Stimulated activated naive B cell treated with anti-CD40 and anti-IgM and Interleukin-4, amounts not matched to agents 10 μg/mL and 1 μg/mL and 100 μg/mL, for 72 hours (primary cell): ENCODE measurements at regions not wholly inside any gene's neighbourhood (a gene's known extent, or its start where the extent isn't known, plus 50 kb on each side); places are given as distances from the start of the nearest gene placed in this dataset.
"Not testable (repeated sequence)": the region's sequence is repeated elsewhere in the genome, so short reads cannot be mapped to it uniquely, and the experiment has no call there.

Source experiments
- ATAC-seq, 2 donors: fragments of 150-1000 bp; cut with Tn5 transposase; replicated peaks; 2 replicates each; pipeline ENCODE4 v1.10.0; 2021; ENCODE audit warnings: moderate library complexity in 1 of 2
- DNase-seq: peaks from one replicate; pipeline ENCODE4 v3.0.0; 2021
- H3K27ac Mint-ChIP-seq: one replicate; pipeline ENCODE4 v1.8.0; 2022; ENCODE audit warnings: mild to moderate bottlenecking, mixed read lengths
- H3K27me3 Mint-ChIP-seq, 2 donors: one replicate each; pipeline ENCODE4 v1.8.0; 2022; ENCODE audit warnings: mixed read lengths in 2 of 2
- H3K36me3 Mint-ChIP-seq, 2 donors: one replicate each; pipeline ENCODE4 v1.8.0; 2022; ENCODE audit warnings: mixed read lengths in 2 of 2, mild to moderate bottlenecking in 1 of 2
- H3K4me1 Mint-ChIP-seq, 2 donors: one replicate each; pipeline ENCODE4 v1.8.0; 2022; ENCODE audit warnings: mixed read lengths in 2 of 2, mild to moderate bottlenecking in 1 of 2
- H3K4me3 Mint-ChIP-seq, 2 donors: one replicate each; pipeline ENCODE4 v1.8.0; 2022; ENCODE audit warnings: mild to moderate bottlenecking in 2 of 2, mixed read lengths in 2 of 2, moderate library complexity in 1 of 2
- H3K9me3 Mint-ChIP-seq, 2 donors: one replicate each; pipeline ENCODE4 v1.8.0; 2022; ENCODE audit warnings: mixed read lengths in 2 of 2, mild to moderate bottlenecking in 1 of 2

- Mint-ChIP-seq H3K27ac (no peak overlapping the region), H3K4me3 (no peak overlapping the region), H3K36me3 (no peaks in the 10 kb centered on the region), H3K27me3 (no peaks in the 10 kb centered on the region), H3K4me1 (no peaks in the 10 kb centered on the region), H3K9me3 (peaks cover 0 to 1% of the 10 kb centered on the region in 2 donors)
- no peak for ATAC-seq
- no peak for DNase-seq
Measured at GRCh38 chr13:69649063-69649392, 458.6 kb upstream of the ATXN8OS start.

DNA sequence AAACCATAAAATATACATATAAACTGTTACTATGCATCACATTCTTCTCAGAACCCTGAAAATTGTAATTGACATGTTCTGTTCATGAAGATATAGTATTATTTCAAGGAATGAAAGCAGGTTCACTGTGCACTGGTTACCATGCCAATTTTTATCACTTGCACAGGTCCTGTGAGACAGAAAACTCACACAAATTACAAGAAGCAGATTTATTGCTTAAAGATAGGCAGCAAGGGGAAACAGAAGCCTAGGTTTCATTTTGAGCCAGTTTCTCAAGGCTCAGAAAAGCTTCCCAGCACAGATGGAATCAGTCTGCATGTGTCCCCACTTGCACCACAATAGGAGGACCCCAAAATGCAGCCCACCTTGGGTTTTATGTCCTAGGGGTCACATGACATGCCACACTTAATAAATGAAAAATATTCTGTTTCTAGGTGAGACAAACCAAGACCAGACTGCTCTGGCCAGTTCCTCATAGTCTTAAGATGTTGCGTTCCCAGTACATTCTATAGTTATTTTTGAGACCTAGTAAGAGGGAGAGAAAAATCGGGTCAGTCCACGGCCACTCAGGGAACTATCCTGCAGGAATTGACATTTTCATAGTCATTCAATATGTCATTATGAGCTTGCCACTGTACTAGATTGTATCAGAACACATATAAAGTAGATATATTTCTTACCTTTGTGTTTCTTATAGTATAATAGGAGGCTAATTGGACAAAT, 459.1 kb upstream of the ATXN8OS start:
- H3K4me1 Mint-ChIP-seq: no peaks in the 10 kb centered on the region
- no peak for DNase-seq
- no peaks in the 10 kb centered on the region for H3K36me3 Mint-ChIP-seq
- H3K27me3 Mint-ChIP-seq: no peaks in the 10 kb centered on the region
- H3K9me3 Mint-ChIP-seq: peaks cover 1 to 2% of the 10 kb centered on the region in 2 donors
- no peak overlapping the region for H3K27ac Mint-ChIP-seq
- ATAC-seq: no peak
- H3K4me3 Mint-ChIP-seq: no peak overlapping the region

DNA sequence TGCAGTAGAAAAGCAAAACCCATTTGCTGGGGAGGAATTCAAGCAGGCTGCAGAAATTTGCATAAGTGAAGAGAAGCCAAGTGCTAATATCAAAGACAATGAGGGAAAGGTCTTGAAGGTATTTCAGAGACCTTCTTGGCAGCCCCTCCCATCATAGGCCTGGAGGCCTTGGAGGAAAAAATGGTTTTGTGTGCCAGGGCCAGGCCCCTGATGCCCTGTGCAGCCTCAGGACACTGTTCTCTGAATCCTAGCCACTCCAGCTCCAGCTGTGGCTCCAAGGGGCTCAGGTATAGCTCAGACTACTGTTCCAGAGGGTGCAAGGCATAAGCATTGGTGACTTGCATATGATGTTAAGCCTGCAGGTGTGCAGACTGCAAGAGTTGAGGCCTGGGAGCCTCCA, 463.2 kb upstream of the ATXN8OS start:
- no peak for ATAC-seq
- Mint-ChIP-seq H3K27ac (no peak overlapping the region), H3K4me1 (no peaks in the 10 kb centered on the region), H3K36me3 (no peaks in the 10 kb centered on the region), H3K27me3 (no peaks in the 10 kb centered on the region), H3K9me3 (peaks cover 4 to 6% of the 10 kb centered on the region in 2 donors), H3K4me3 (no peak overlapping the region)
- no peak for DNase-seq

DNA sequence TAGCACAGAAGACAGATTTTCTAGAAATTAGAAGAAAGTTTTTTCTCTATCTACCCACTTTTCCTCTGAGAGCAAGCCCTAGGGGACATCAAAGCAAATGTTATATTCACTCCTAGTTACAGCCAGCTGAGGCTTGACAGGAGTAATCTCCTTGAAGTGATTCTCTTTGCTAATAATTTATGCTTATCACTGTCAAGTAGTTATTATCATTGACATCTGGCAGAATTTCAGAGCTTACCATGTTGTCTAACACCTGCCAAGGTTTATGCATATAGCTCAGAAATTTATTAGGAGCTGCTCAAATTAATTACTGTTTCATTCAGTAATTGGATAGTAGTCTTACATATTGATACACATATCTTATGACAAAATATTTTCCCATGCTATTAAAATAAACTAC, 465.9 kb upstream of the ATXN8OS start:
- DNase-seq: no peak
- Mint-ChIP-seq H3K9me3 (peaks cover 6 to 11% of the 10 kb centered on the region in 2 donors), H3K36me3 (no peaks in the 10 kb centered on the region), H3K4me3 (no peak overlapping the region), H3K4me1 (no peaks in the 10 kb centered on the region), H3K27me3 (no peaks in the 10 kb centered on the region), H3K27ac (no peak overlapping the region)
- ATAC-seq: no peak

DNA sequence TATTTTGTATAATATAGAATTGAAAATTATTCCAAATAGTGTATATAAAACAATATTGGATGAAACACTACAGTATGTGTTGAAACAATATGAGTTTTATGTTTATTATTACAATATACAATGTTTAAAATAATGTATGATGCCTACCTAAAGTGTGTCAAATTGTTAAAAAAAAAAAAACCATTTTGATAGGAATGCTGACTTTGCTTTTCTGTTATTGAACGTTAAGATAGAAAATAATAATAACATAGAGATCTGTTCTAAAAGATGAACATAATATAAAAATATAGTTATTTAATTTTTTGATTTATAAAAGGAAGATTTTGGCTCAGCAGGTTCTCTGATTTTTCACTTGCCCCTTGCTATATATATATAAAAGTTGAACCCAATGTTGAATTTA, 474.6 kb upstream of the ATXN8OS start:
- H3K36me3 Mint-ChIP-seq: no peaks in the 10 kb centered on the region
- H3K4me3 Mint-ChIP-seq: no peak overlapping the region
- no peaks in the 10 kb centered on the region for H3K4me1 Mint-ChIP-seq
- DNase-seq (no peak), ATAC-seq (no peak)
- no peaks in the 10 kb centered on the region for H3K27me3 Mint-ChIP-seq
- H3K27ac Mint-ChIP-seq: no peak overlapping the region
- peaks cover 0 to 10% of the 10 kb centered on the region in 2 donors for H3K9me3 Mint-ChIP-seq

GRCh38 chr13:69623973-69624372, 483.7 kb upstream of the ATXN8OS start:
- H3K4me1 Mint-ChIP-seq: no peaks in the 10 kb centered on the region
- DNase-seq: no peak
- no peak for ATAC-seq
- no peaks in the 10 kb centered on the region for H3K36me3 Mint-ChIP-seq
- H3K4me3 Mint-ChIP-seq: no peak overlapping the region
- peaks cover 4% of the 10 kb centered on the region in 2 donors for H3K9me3 Mint-ChIP-seq
- H3K27ac Mint-ChIP-seq: no peak overlapping the region
- no peaks in the 10 kb centered on the region for H3K27me3 Mint-ChIP-seq

DNA sequence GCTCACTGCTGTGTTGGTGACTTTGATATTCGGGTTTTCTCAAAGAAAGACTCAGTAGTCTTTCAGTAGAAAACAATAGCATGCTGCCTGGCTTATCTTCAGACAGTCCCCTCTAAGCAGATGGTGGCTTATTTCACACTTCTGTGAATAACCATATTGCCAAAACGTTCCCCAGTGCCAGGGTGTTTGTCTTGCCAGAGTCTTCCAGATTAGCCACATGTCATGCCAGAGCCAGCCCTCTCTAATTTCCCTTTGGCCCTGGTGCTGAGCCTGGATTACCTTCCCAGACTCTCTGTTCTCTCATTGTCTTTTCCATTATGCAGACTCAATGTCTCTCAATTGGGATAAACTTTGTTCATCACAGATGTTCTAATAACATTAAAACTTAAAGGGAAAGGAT, 488.0 kb upstream of the ATXN8OS start:
- no peak overlapping the region for H3K4me3 Mint-ChIP-seq
- H3K9me3 Mint-ChIP-seq: peaks cover 0 to 3% of the 10 kb centered on the region in 2 donors
- no peak overlapping the region for H3K27ac Mint-ChIP-seq
- no peaks in the 10 kb centered on the region for H3K27me3 Mint-ChIP-seq
- DNase-seq (no peak), ATAC-seq (no peak)
- H3K4me1 Mint-ChIP-seq: no peaks in the 10 kb centered on the region
- no peaks in the 10 kb centered on the region for H3K36me3 Mint-ChIP-seq

DNA sequence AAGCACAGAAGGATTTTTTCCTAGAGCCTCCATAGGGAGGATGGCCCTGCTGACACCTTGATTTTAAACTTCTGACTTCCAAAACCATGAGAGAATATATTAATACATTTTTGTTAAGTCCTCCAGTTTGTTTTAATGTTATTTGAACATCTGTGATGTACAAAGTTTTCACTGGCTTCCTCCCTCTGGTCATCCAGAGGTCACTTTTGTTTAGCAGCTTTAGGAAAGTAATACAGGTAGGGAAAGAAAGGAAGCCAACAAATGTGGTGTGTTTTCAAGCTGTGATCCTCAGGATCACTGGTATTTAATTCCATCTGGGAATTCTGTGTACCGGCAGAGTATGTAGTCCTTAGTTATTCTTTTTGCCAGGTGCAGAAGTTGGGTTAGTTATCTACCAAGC, 488.8 kb upstream of the ATXN8OS start:
- no peak overlapping the region for H3K27ac Mint-ChIP-seq
- DNase-seq (no peak), ATAC-seq (no peak)
- H3K36me3 Mint-ChIP-seq: no peaks in the 10 kb centered on the region
- H3K4me3 Mint-ChIP-seq: no peak overlapping the region
- no peaks in the 10 kb centered on the region for H3K27me3 Mint-ChIP-seq
- H3K9me3 Mint-ChIP-seq: peaks cover 0 to 3% of the 10 kb centered on the region in 2 donors
- no peaks in the 10 kb centered on the region for H3K4me1 Mint-ChIP-seq

- Mint-ChIP-seq H3K4me3 (no peak overlapping the region), H3K4me1 (no peaks in the 10 kb centered on the region), H3K27ac (no peak overlapping the region), H3K27me3 (no peaks in the 10 kb centered on the region), H3K9me3 (peaks cover 0 to 3% of the 10 kb centered on the region in 2 donors), H3K36me3 (no peaks in the 10 kb centered on the region)
- DNase-seq (no peak), ATAC-seq (no peak)
Measured at GRCh38 chr13:69618393-69618792, 489.2 kb upstream of the ATXN8OS start.

GRCh38 chr13:69617587-69617986, 490.0 kb upstream of the ATXN8OS start:
- no peak overlapping the region for H3K27ac Mint-ChIP-seq
- no peak for ATAC-seq
- no peak for DNase-seq
- H3K27me3 Mint-ChIP-seq: no peaks in the 10 kb centered on the region
- no peaks in the 10 kb centered on the region for H3K36me3 Mint-ChIP-seq
- no peak overlapping the region for H3K4me3 Mint-ChIP-seq
- peaks cover 0 to 3% of the 10 kb centered on the region in 2 donors for H3K9me3 Mint-ChIP-seq
- H3K4me1 Mint-ChIP-seq: no peaks in the 10 kb centered on the region

DNA sequence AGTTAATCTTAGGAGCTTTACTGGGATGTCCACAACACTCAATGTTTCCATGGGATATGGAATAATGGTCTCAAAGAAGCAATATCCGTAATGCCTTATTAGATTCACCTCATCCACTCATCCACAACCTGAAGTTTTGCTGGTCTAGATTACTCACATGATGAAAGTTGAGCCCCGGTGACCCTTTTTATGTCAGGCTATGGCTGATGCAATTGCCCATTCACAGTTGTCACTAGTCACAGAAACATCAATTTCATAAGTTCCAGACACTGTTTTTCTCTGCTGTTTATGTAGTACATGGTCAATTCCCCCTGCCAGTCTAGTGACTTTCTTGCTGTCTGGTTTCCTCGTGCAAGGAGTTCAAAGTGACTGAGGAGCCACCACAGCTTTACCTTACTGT, 491.2 kb upstream of the ATXN8OS start:
- no peaks in the 10 kb centered on the region for H3K27me3 Mint-ChIP-seq
- no peaks in the 10 kb centered on the region for H3K36me3 Mint-ChIP-seq
- ATAC-seq: no peak
- H3K27ac Mint-ChIP-seq: no peak overlapping the region
- no peak overlapping the region for H3K4me3 Mint-ChIP-seq
- DNase-seq: no peak
- H3K4me1 Mint-ChIP-seq: no peaks in the 10 kb centered on the region
- peaks cover 0 to 3% of the 10 kb centered on the region in 2 donors for H3K9me3 Mint-ChIP-seq

DNA sequence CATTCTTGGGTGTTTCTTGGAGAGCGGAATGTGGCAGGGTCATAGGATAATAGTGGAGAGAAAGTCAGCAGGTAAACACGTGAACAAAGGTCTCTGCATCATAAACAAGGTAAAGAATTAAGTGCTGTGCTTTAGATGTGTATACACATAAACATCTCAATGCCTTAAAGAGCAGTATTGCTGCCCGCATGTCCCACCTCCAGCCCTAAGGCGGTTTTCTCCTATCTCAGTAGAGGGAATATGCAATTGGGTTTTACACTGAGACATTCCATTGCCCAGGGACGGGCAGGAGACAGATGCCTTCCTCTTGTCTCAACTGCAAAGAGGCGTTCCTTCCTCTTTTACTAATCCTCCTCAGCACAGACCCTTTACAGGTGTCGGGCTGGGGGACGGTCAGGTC, 492.6 kb upstream of the ATXN8OS start:
- H3K9me3 Mint-ChIP-seq, H3K36me3 Mint-ChIP-seq, H3K27ac Mint-ChIP-seq, H3K4me1 Mint-ChIP-seq, H3K27me3 Mint-ChIP-seq, H3K4me3 Mint-ChIP-seq, ATAC-seq, DNase-seq: not testable (repeated sequence)

GRCh38 chr13:69604698-69605097, 502.9 kb upstream of the ATXN8OS start:
- H3K4me3 Mint-ChIP-seq: no peak overlapping the region
- peaks cover 5 to 6% of the 10 kb centered on the region in 2 donors for H3K9me3 Mint-ChIP-seq
- H3K27me3 Mint-ChIP-seq: no peaks in the 10 kb centered on the region
- ATAC-seq: no peak
- no peak overlapping the region for H3K27ac Mint-ChIP-seq
- H3K36me3 Mint-ChIP-seq: no peaks in the 10 kb centered on the region
- H3K4me1 Mint-ChIP-seq: no peaks in the 10 kb centered on the region
- DNase-seq: no peak

DNA sequence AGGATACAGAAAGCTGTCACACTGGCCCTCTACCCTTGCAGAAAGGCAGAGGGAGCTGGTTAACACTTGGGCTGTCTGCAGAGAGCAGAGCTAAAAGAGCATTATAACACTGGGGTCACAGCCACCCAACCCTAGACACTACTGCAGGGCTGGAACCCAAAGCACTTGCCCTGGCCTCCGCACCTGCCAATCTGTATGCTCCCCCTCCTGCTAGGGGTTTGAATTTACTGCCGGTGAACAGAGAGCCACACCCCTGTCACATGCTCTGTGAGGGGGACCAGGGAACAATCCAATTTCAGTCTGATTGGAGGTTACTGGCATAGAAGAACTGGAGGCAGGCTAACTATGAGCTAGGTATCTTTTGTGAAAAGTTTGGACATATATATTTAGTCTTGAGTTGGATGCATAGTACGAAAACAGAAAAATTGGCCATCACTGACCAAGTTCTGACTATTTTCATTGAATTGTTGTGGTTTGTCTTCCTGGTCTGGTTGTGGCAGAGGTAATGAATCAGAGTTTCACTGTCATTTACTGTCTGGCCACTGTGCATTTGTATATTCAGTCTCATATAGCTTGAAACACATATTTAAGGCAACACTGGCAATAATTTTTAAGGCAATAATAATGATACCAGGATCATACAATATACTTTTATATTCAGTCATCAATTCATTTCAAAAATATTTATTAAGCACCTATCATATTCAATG, 504.3 kb upstream of the ATXN8OS start:
- no peak for DNase-seq
- Mint-ChIP-seq H3K4me3 (no peak overlapping the region), H3K27me3 (no peaks in the 10 kb centered on the region), H3K9me3 (peaks cover 5 to 6% of the 10 kb centered on the region in 2 donors), H3K4me1 (no peaks in the 10 kb centered on the region), H3K36me3 (no peaks in the 10 kb centered on the region), H3K27ac (no peak overlapping the region)
- no peak for ATAC-seq

- Mint-ChIP-seq H3K36me3 (no peaks in the 10 kb centered on the region), H3K27ac (no peak overlapping the region), H3K4me1 (no peaks in the 10 kb centered on the region), H3K27me3 (no peaks in the 10 kb centered on the region), H3K9me3 (peaks cover 5 to 6% of the 10 kb centered on the region in 2 donors), H3K4me3 (no peak overlapping the region)
- no peak for DNase-seq
- ATAC-seq: no peak
Measured at GRCh38 chr13:69601661-69602060, 506.0 kb upstream of the ATXN8OS start.
